ENCODE measurements at regions not wholly inside any gene's neighbourhood (a gene's known extent, or its start where the extent isn't known, plus 50 kb on each side); places are given as distances from the start of the nearest gene placed in this dataset.

DNA sequence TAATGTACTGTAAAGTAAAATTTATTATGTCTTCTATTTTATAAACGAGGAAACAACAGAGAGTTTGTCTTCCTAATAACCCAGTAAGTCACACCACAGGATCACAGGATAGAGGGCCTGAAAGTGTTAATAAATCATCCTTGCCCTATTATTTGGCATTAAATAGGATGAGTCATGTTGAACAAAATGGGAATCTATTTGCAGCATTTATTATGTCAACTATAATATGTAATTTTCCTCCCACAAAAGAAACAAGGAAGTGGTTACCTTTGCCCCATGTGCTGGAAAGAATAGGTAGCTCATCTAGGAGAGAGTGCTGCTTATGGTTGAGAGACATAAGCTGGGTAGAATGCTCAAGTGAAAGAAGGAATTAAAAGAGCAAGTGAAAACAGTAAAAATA, 237.6 kb upstream of the NDST3 start:
- ATAC-seq, result no peak; the same call in 2 of the 3 replicates

DNA sequence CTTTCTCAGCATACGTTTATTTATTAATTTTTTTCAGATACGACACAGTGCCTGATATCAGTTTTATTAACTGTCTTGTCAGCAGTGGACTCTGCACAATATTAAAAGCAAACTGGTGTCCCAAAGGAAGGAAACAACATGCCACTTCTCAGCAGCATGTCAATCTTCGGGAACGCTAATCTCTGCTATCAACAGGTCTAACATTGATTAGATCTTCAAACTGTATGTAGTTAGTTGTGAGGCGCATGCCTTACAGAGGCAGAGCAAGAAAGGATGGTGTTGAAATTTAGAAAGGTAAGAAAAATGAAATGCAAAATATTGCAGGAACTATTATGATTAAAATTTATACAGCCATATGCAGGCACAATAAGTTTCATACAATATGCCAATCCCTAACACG, 233.7 kb upstream of the NDST3 start:
- TF ChIP-seq ZNF70 (CRISPR knock-in tag; IDR thresholded peaks at IDR 0.05) (no peak), RARB (CRISPR knock-in tag; IDR thresholded peaks at IDR 0.05) (no peak), ZNF8 (CRISPR knock-in tag; IDR thresholded peaks at IDR 0.05) (no peak), OSR1 (CRISPR knock-in tag; IDR thresholded peaks at IDR 0.05) (no peak), ZC3H10 (CRISPR knock-in tag; IDR thresholded peaks at IDR 0.05) (no peak), TOX (CRISPR knock-in tag; IDR thresholded peaks at IDR 0.05; ENCODE audit: borderline replicate concordance) (no peak), CSDC2 (CRISPR knock-in tag; IDR thresholded peaks at IDR 0.05) (no peak), GLIS3 (CRISPR knock-in tag; IDR thresholded peaks at IDR 0.05) (no peak), PPARA (CRISPR knock-in tag; IDR thresholded peaks at IDR 0.05; ENCODE audit: borderline replicate concordance) (no peak), TCF4 (CRISPR knock-in tag; IDR thresholded peaks at IDR 0.05; ENCODE audit: borderline replicate concordance) (no peak), ZFP30 (CRISPR knock-in tag; IDR thresholded peaks at IDR 0.05) (no peak), SNAI2 (CRISPR knock-in tag; IDR thresholded peaks at IDR 0.05) (no peak), ISL1 (CRISPR knock-in tag; IDR thresholded peaks at IDR 0.05) (no peak), ESRRG (CRISPR knock-in tag; IDR thresholded peaks at IDR 0.05) (no peak), ARNTL (CRISPR knock-in tag; IDR thresholded peaks at IDR 0.05; ENCODE audit: borderline replicate concordance, low read depth) (no peak)
- TF ChIP-seq, protein P1, sequence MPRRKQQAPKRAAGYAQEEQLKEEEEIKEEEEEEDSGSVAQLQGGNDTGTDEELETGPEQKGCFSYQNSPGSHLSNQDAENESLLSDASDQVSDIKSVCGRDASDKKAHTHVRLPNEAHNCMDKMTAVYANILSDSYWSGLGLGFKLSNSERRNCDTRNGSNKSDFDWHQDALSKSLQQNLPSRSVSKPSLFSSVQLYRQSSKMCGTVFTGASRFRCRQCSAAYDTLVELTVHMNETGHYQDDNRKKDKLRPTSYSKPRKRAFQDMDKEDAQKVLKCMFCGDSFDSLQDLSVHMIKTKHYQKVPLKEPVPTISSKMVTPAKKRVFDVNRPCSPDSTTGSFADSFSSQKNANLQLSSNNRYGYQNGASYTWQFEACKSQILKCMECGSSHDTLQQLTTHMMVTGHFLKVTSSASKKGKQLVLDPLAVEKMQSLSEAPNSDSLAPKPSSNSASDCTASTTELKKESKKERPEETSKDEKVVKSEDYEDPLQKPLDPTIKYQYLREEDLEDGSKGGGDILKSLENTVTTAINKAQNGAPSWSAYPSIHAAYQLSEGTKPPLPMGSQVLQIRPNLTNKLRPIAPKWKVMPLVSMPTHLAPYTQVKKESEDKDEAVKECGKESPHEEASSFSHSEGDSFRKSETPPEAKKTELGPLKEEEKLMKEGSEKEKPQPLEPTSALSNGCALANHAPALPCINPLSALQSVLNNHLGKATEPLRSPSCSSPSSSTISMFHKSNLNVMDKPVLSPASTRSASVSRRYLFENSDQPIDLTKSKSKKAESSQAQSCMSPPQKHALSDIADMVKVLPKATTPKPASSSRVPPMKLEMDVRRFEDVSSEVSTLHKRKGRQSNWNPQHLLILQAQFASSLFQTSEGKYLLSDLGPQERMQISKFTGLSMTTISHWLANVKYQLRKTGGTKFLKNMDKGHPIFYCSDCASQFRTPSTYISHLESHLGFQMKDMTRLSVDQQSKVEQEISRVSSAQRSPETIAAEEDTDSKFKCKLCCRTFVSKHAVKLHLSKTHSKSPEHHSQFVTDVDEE (CRISPR knock-in tag; IDR thresholded peaks at IDR 0.05), result no peak
- TF ChIP-seq, protein P2, sequence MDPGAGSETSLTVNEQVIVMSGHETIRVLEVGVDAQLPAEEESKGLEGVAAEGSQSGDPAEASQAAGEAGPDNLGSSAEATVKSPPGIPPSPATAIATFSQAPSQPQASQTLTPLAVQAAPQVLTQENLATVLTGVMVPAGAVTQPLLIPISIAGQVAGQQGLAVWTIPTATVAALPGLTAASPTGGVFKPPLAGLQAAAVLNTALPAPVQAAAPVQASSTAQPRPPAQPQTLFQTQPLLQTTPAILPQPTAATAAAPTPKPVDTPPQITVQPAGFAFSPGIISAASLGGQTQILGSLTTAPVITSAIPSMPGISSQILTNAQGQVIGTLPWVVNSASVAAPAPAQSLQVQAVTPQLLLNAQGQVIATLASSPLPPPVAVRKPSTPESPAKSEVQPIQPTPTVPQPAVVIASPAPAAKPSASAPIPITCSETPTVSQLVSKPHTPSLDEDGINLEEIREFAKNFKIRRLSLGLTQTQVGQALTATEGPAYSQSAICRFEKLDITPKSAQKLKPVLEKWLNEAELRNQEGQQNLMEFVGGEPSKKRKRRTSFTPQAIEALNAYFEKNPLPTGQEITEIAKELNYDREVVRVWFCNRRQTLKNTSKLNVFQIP (CRISPR knock-in tag; IDR thresholded peaks at IDR 0.05; ENCODE audit: borderline replicate concordance, low read depth), result no peak
- TF ChIP-seq, protein P3, sequence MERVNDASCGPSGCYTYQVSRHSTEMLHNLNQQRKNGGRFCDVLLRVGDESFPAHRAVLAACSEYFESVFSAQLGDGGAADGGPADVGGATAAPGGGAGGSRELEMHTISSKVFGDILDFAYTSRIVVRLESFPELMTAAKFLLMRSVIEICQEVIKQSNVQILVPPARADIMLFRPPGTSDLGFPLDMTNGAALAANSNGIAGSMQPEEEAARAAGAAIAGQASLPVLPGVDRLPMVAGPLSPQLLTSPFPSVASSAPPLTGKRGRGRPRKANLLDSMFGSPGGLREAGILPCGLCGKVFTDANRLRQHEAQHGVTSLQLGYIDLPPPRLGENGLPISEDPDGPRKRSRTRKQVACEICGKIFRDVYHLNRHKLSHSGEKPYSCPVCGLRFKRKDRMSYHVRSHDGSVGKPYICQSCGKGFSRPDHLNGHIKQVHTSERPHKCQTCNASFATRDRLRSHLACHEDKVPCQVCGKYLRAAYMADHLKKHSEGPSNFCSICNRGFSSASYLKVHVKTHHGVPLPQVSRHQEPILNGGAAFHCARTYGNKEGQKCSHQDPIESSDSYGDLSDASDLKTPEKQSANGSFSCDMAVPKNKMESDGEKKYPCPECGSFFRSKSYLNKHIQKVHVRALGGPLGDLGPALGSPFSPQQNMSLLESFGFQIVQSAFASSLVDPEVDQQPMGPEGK (CRISPR knock-in tag; IDR thresholded peaks at IDR 0.05; ENCODE audit: borderline replicate concordance), result no peak
- TF ChIP-seq, protein P4, sequence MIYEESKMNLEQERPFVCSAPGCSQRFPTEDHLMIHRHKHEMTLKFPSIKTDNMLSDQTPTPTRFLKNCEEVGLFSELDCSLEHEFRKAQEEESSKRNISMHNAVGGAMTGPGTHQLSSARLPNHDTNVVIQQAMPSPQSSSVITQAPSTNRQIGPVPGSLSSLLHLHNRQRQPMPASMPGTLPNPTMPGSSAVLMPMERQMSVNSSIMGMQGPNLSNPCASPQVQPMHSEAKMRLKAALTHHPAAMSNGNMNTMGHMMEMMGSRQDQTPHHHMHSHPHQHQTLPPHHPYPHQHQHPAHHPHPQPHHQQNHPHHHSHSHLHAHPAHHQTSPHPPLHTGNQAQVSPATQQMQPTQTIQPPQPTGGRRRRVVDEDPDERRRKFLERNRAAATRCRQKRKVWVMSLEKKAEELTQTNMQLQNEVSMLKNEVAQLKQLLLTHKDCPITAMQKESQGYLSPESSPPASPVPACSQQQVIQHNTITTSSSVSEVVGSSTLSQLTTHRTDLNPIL (CRISPR knock-in tag; IDR thresholded peaks at IDR 0.05; ENCODE audit: low read depth), result no peak
- ATAC-seq, result no peak

More for the DNA sequence above, 237.6 kb upstream of the NDST3 start:
- TF ChIP-seq RARB (CRISPR knock-in tag; IDR thresholded peaks at IDR 0.05) (peak; percentile 43; the same call in 1 of the 2 replicates), TOX (CRISPR knock-in tag; IDR thresholded peaks at IDR 0.05; ENCODE audit: borderline replicate concordance) (peak; percentile 84), ISL1 (CRISPR knock-in tag; IDR thresholded peaks at IDR 0.05) (no peak), TCF4 (CRISPR knock-in tag; IDR thresholded peaks at IDR 0.05; ENCODE audit: borderline replicate concordance) (no peak), ESRRG (CRISPR knock-in tag; IDR thresholded peaks at IDR 0.05) (no peak), ZC3H10 (CRISPR knock-in tag; IDR thresholded peaks at IDR 0.05) (peak; percentile 83)

DNA sequence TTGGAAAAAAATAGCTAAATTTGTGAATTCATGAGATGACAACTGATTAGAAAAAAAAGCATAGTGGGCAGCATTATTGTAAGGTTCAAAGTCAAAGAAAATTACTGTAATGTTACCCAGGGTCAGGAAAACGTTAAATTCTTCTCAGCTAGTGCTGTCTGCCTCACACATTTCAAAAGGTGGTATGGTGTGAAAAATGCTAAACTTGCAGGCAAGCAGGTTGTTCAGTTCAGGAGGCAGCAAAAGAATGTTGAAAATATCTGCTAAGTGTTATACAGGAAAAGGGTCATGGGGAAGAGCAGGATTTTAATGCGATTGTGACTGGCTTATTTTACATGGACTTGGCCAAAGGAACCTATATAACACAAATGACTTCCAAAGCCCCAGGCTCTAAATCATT, 232.5 kb upstream of the NDST3 start:
- no peak for ATAC-seq
- TF ChIP-seq, protein P4 (CRISPR knock-in tag; IDR thresholded peaks at IDR 0.05; ENCODE audit: low read depth), result no peak
- TF ChIP-seq TOX (CRISPR knock-in tag; IDR thresholded peaks at IDR 0.05; ENCODE audit: borderline replicate concordance), result no peak
- TF ChIP-seq, protein P5, sequence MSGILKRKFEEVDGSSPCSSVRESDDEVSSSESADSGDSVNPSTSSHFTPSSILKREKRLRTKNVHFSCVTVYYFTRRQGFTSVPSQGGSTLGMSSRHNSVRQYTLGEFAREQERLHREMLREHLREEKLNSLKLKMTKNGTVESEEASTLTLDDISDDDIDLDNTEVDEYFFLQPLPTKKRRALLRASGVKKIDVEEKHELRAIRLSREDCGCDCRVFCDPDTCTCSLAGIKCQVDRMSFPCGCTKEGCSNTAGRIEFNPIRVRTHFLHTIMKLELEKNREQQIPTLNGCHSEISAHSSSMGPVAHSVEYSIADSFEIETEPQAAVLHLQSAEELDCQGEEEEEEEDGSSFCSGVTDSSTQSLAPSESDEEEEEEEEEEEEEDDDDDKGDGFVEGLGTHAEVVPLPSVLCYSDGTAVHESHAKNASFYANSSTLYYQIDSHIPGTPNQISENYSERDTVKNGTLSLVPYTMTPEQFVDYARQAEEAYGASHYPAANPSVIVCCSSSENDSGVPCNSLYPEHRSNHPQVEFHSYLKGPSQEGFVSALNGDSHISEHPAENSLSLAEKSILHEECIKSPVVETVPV (CRISPR knock-in tag; IDR thresholded peaks at IDR 0.05), result no peak
- TF ChIP-seq, protein P1 (CRISPR knock-in tag; IDR thresholded peaks at IDR 0.05), result no peak
- TF ChIP-seq CSDC2 (CRISPR knock-in tag; IDR thresholded peaks at IDR 0.05), result no peak
- TF ChIP-seq SNAI2 (CRISPR knock-in tag; IDR thresholded peaks at IDR 0.05), result no peak
- TF ChIP-seq OSR1 (CRISPR knock-in tag; IDR thresholded peaks at IDR 0.05), result no peak
- TF ChIP-seq, protein P2 (CRISPR knock-in tag; IDR thresholded peaks at IDR 0.05; ENCODE audit: borderline replicate concordance, low read depth), result no peak
- no peak for TF ChIP-seq ESRRG (CRISPR knock-in tag; IDR thresholded peaks at IDR 0.05)
- TF ChIP-seq GLIS3 (CRISPR knock-in tag; IDR thresholded peaks at IDR 0.05), result no peak
- TF ChIP-seq RARB (CRISPR knock-in tag; IDR thresholded peaks at IDR 0.05), result no peak
- no peak for TF ChIP-seq PPARA (CRISPR knock-in tag; IDR thresholded peaks at IDR 0.05; ENCODE audit: borderline replicate concordance)
- no peak for TF ChIP-seq ZFP30 (CRISPR knock-in tag; IDR thresholded peaks at IDR 0.05)
- no peak for TF ChIP-seq ZFP3 (CRISPR knock-in tag; IDR thresholded peaks at IDR 0.05)
